ENCODE measurements at regions not wholly inside any gene's neighbourhood (a gene's known extent, or its start where the extent isn't known, plus 50 kb on each side); places are given as distances from the start of the nearest gene placed in this dataset.
"Not testable (repeated sequence)": the region's sequence is repeated elsewhere in the genome, so short reads cannot be mapped to it uniquely, and the experiment has no call there.

- Mint-ChIP-seq H3K27me3 (no peaks in the 10 kb centered on the region), H3K4me1 (ENCODE audit: low read depth) (peaks cover 11% of the 10 kb centered on the region), H3K9me3 (no peaks in the 10 kb centered on the region), H3K27ac (no peak overlapping the region), H3K4me3 (no peak overlapping the region), H3K36me3 (ENCODE audit: low read depth) (no peaks in the 10 kb centered on the region)
- intact Hi-C loops (cut with micrococcal nuclease): no loop called here
Observed at GRCh38 chr11:104795501-104796213, 102.6 kb downstream of the CASP12 start.

GRCh38 chr11:104792861-104793260 lies 105.4 kb downstream of the CASP12 start:
- Mint-ChIP-seq H3K27ac (no peak overlapping the region), H3K4me3 (no peak overlapping the region), H3K4me1 (ENCODE audit: low read depth) (no peaks in the 10 kb centered on the region), H3K36me3 (ENCODE audit: low read depth) (no peaks in the 10 kb centered on the region), H3K27me3 (no peaks in the 10 kb centered on the region), H3K9me3 (no peaks in the 10 kb centered on the region)
- intact Hi-C loops (cut with micrococcal nuclease): no loop called here

GRCh38 chr11:104791896-104792295 lies 106.4 kb downstream of the CASP12 start:
- no peaks in the 10 kb centered on the region for H3K4me1 Mint-ChIP-seq (ENCODE audit: low read depth)
- H3K27ac Mint-ChIP-seq: no peak overlapping the region
- no peaks in the 10 kb centered on the region for H3K9me3 Mint-ChIP-seq
- intact Hi-C loops (cut with micrococcal nuclease): no loop called here
- H3K27me3 Mint-ChIP-seq: no peaks in the 10 kb centered on the region
- H3K36me3 Mint-ChIP-seq (ENCODE audit: low read depth): no peaks in the 10 kb centered on the region
- no peak overlapping the region for H3K4me3 Mint-ChIP-seq

- no peaks in the 10 kb centered on the region for H3K27me3 Mint-ChIP-seq
- H3K4me1 Mint-ChIP-seq (ENCODE audit: low read depth): no peaks in the 10 kb centered on the region
- intact Hi-C loops (cut with micrococcal nuclease): no loop called here
- H3K4me3 Mint-ChIP-seq: no peak overlapping the region
- H3K27ac Mint-ChIP-seq: no peak overlapping the region
- H3K36me3 Mint-ChIP-seq (ENCODE audit: low read depth): no peaks in the 10 kb centered on the region
- H3K9me3 Mint-ChIP-seq: no peaks in the 10 kb centered on the region
Observed at GRCh38 chr11:104784684-104785460, 113.4 kb downstream of the CASP12 start.

- intact Hi-C loops (cut with micrococcal nuclease): no loop called here
- no peaks in the 10 kb centered on the region for H3K36me3 Mint-ChIP-seq (ENCODE audit: low read depth)
- H3K4me3 Mint-ChIP-seq: no peak overlapping the region
- no peak overlapping the region for H3K27ac Mint-ChIP-seq
- H3K4me1 Mint-ChIP-seq (ENCODE audit: low read depth): no peaks in the 10 kb centered on the region
- no peaks in the 10 kb centered on the region for H3K9me3 Mint-ChIP-seq
- no peaks in the 10 kb centered on the region for H3K27me3 Mint-ChIP-seq
Observed at GRCh38 chr11:104783241-104783640, 115.0 kb downstream of the CASP12 start.

- no peaks in the 10 kb centered on the region for H3K36me3 Mint-ChIP-seq (ENCODE audit: low read depth)
- intact Hi-C loops (cut with micrococcal nuclease): no loop called here
- H3K27ac Mint-ChIP-seq: no peak overlapping the region
- no peaks in the 10 kb centered on the region for H3K27me3 Mint-ChIP-seq
- no peak overlapping the region for H3K4me3 Mint-ChIP-seq
- H3K4me1 Mint-ChIP-seq (ENCODE audit: low read depth): no peaks in the 10 kb centered on the region
- H3K9me3 Mint-ChIP-seq: no peaks in the 10 kb centered on the region
Observed at GRCh38 chr11:104782377-104782754, 115.9 kb downstream of the CASP12 start.

GRCh38 chr11:104781719-104782376 lies 116.4 kb downstream of the CASP12 start:
- no peaks in the 10 kb centered on the region for H3K36me3 Mint-ChIP-seq (ENCODE audit: low read depth)
- no peaks in the 10 kb centered on the region for H3K9me3 Mint-ChIP-seq
- no peak overlapping the region for H3K27ac Mint-ChIP-seq
- no peaks in the 10 kb centered on the region for H3K27me3 Mint-ChIP-seq
- intact Hi-C loops (cut with micrococcal nuclease): no loop called here
- H3K4me1 Mint-ChIP-seq (ENCODE audit: low read depth): no peaks in the 10 kb centered on the region
- H3K4me3 Mint-ChIP-seq: no peak overlapping the region

GRCh38 chr11:104781037-104781436 lies 117.2 kb downstream of the CASP12 start:
- Mint-ChIP-seq H3K4me3 (no peak overlapping the region), H3K9me3 (no peaks in the 10 kb centered on the region), H3K27ac (no peak overlapping the region)

GRCh38 chr11:104776501-104777170 lies 121.6 kb downstream of the CASP12 start:
- no peaks in the 10 kb centered on the region for H3K4me1 Mint-ChIP-seq (ENCODE audit: low read depth)
- no peaks in the 10 kb centered on the region for H3K27me3 Mint-ChIP-seq
- no peaks in the 10 kb centered on the region for H3K9me3 Mint-ChIP-seq
- H3K36me3 Mint-ChIP-seq (ENCODE audit: low read depth): no peaks in the 10 kb centered on the region
- no peak overlapping the region for H3K27ac Mint-ChIP-seq
- intact Hi-C loops (cut with micrococcal nuclease): no loop called here
- H3K4me3 Mint-ChIP-seq: no peak overlapping the region

More at GRCh38 chr11:104781037-104781436, 117.2 kb downstream of the CASP12 start:
- no peaks in the 10 kb centered on the region for H3K27me3 Mint-ChIP-seq
- no peaks in the 10 kb centered on the region for H3K4me1 Mint-ChIP-seq (ENCODE audit: low read depth)
- intact Hi-C loops (cut with micrococcal nuclease): no loop called here
- H3K36me3 Mint-ChIP-seq (ENCODE audit: low read depth): no peaks in the 10 kb centered on the region

GRCh38 chr11:104774578-104774977 lies 123.7 kb downstream of the CASP12 start:
- H3K9me3 Mint-ChIP-seq: no peaks in the 10 kb centered on the region
- no peak overlapping the region for H3K4me3 Mint-ChIP-seq
- intact Hi-C loops (cut with micrococcal nuclease): no loop called here
- H3K27ac Mint-ChIP-seq: no peak overlapping the region
- no peaks in the 10 kb centered on the region for H3K4me1 Mint-ChIP-seq (ENCODE audit: low read depth)
- H3K27me3 Mint-ChIP-seq: no peaks in the 10 kb centered on the region
- no peaks in the 10 kb centered on the region for H3K36me3 Mint-ChIP-seq (ENCODE audit: low read depth)

GRCh38 chr11:104772806-104773241 lies 125.4 kb downstream of the CASP12 start:
- Mint-ChIP-seq H3K9me3 (peaks cover 9% of the 10 kb centered on the region), H3K27ac (no peak overlapping the region), H3K27me3 (no peaks in the 10 kb centered on the region), H3K36me3 (ENCODE audit: low read depth) (no peaks in the 10 kb centered on the region), H3K4me3 (no peak overlapping the region), H3K4me1 (ENCODE audit: low read depth) (no peaks in the 10 kb centered on the region)
- intact Hi-C loops (cut with micrococcal nuclease): no loop called here

GRCh38 chr11:104771763-104772162 lies 126.5 kb downstream of the CASP12 start:
- no peaks in the 10 kb centered on the region for H3K36me3 Mint-ChIP-seq (ENCODE audit: low read depth)
- peaks cover 9% of the 10 kb centered on the region for H3K9me3 Mint-ChIP-seq
- no peaks in the 10 kb centered on the region for H3K27me3 Mint-ChIP-seq
- no peak overlapping the region for H3K27ac Mint-ChIP-seq
- H3K4me3 Mint-ChIP-seq: no peak overlapping the region
- H3K4me1 Mint-ChIP-seq (ENCODE audit: low read depth): no peaks in the 10 kb centered on the region
- intact Hi-C loops (cut with micrococcal nuclease): no loop called here

GRCh38 chr11:104771046-104771445 lies 127.2 kb downstream of the CASP12 start:
- H3K4me3 Mint-ChIP-seq; H3K27ac Mint-ChIP-seq; H3K4me1 Mint-ChIP-seq (ENCODE audit: low read depth); H3K36me3 Mint-ChIP-seq (ENCODE audit: low read depth); H3K9me3 Mint-ChIP-seq; intact Hi-C loops (cut with micrococcal nuclease); H3K27me3 Mint-ChIP-seq: not testable (repeated sequence)

Measured in dendritic cell treated with granulocyte-macrophage colony-stimulating factor and Interleukin-4, amounts not matched to agents 40 ng/mL and 50 ng/mL, for 4 days (primary cell).